Prostate gland (tissue), 2 donors: ENCODE measurements at regions not wholly inside any gene's neighbourhood (a gene's known extent, or its start where the extent isn't known, plus 50 kb on each side); places are given as distances from the start of the nearest gene placed in this dataset.

Experiments
- DNase-seq: peaks from one replicate; pipeline ENCODE4 v3.0.0-alpha.2; 2019; ENCODE audit warnings: low spot score
- H3K27ac ChIP-seq, 2 donors: fragments of 200-600 bp; sonication (generic); 2 replicates each; pipeline ENCODE4 v1.5.1; 2017 to 2019
- H3K27me3 ChIP-seq: fragments of 200-600 bp; sonication (generic); replicated peaks from 2 replicates; pipeline ENCODE4 v1.5.1; 2019; ENCODE audit not compliant: insufficient read depth
- H3K36me3 ChIP-seq, 2 donors: fragments of 200-600 bp; sonication (generic); 1 replicate in 1 of 2; 2 replicates in 1 of 2; pipeline versions ENCODE4 v1.5.1 to v1.8.1; 2017 to 2019
- H3K4me1 ChIP-seq: fragments of 200-600 bp; sonication (generic); replicated peaks from 2 replicates; pipeline ENCODE4 v1.5.1; 2019
- H3K4me3 ChIP-seq, 2 donors: fragments of 200-600 bp; sonication (generic); 2 replicates each; pipeline ENCODE4 v1.5.1; 2017 to 2019
- H3K9me3 ChIP-seq: fragments of 200-600 bp; sonication (generic); 2 replicates; pipeline ENCODE4 v1.5.1; 2017
- POLR2A ChIP-seq: fragments of 450-650 bp; IDR thresholded peaks from one replicate; pipeline ENCODE4 v1.6.1; 2016; ENCODE audit warnings: antibody characterized with exemption, mild to moderate bottlenecking
- POLR2AphosphoS5 ChIP-seq: sonication (generic); formaldehyde crosslinking; IDR thresholded peaks from one replicate; pipeline ENCODE4 v1.6.1; 2017; ENCODE audit warnings: antibody characterized with exemption
- WGBS: methylation state at CpG from one replicate; pipeline ENCODE4 v1.1.5; 2018; 5-methylcytosine and 5-hydroxymethylcytosine counted together
- intact Hi-C: fragments of 100-400 bp; cut with DNase I; formaldehyde crosslinking; loops from one replicate; pipeline ENCODE4 v1.14.2; 2022
- TF ChIP-seq, protein P1 (sequence below), 4 experiments: fragments of 200-600 bp in 2 of 4; fragments of 450-650 bp in 2 of 4; sonication (generic) in 2 of 4; IDR thresholded peaks; 1 replicate in 3 of 4; 2 replicates in 1 of 4; pipeline ENCODE4 v1.5.1; 2016 to 2019; ENCODE audit warnings: antibody characterized with exemption in 4 of 4, mild to moderate bottlenecking in 2 of 4, moderate library complexity in 2 of 4

- Histone ChIP-seq H3K9me3 (no peaks in the 10 kb centered on the region), H3K27ac (no peak overlapping the region), H3K4me3 (no peak overlapping the region), H3K4me1 (no peaks in the 10 kb centered on the region), H3K27me3 (no peaks in the 10 kb centered on the region), H3K36me3 (no peaks in the 10 kb centered on the region)
- 85% methylated on average over 6 of the region's 6 CpGs for WGBS
- TF ChIP-seq, protein P1, sequence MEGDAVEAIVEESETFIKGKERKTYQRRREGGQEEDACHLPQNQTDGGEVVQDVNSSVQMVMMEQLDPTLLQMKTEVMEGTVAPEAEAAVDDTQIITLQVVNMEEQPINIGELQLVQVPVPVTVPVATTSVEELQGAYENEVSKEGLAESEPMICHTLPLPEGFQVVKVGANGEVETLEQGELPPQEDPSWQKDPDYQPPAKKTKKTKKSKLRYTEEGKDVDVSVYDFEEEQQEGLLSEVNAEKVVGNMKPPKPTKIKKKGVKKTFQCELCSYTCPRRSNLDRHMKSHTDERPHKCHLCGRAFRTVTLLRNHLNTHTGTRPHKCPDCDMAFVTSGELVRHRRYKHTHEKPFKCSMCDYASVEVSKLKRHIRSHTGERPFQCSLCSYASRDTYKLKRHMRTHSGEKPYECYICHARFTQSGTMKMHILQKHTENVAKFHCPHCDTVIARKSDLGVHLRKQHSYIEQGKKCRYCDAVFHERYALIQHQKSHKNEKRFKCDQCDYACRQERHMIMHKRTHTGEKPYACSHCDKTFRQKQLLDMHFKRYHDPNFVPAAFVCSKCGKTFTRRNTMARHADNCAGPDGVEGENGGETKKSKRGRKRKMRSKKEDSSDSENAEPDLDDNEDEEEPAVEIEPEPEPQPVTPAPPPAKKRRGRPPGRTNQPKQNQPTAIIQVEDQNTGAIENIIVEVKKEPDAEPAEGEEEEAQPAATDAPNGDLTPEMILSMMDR (IDR thresholded peaks at IDR 0.05) = no peak
- TF ChIP-seq POLR2AphosphoS5 (no peak), POLR2A (no peak)
- no peak for DNase-seq
- intact Hi-C loops = no loop called here
These were observed 93.8 kb upstream of the IGF1R start for GRCh38 chr15:98554272-98555172.

DNA sequence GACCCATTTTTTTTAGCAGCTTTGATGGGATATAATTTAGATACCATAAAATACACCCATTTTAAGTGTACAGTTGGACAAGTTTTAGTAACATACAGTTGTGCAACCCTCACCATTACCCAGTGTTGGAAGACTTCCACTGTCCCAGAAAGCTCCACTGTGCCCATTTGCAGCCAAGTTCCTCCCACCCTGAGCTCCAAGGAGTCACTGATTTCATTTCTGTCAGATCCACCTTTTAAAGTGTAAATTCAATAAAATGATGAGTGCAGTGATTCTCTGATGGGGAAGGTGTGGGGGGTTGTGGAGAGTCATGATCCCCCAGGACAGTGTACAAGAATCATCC, 93.2 kb upstream of the IGF1R start:
- Histone ChIP-seq H3K27ac (no peak overlapping the region), H3K4me3 (no peak overlapping the region), H3K9me3 (no peaks in the 10 kb centered on the region), H3K4me1 (no peaks in the 10 kb centered on the region), H3K36me3 (no peaks in the 10 kb centered on the region), H3K27me3 (no peaks in the 10 kb centered on the region)
- TF ChIP-seq, protein P1 (IDR thresholded peaks at IDR 0.05) = no peak
- TF ChIP-seq POLR2AphosphoS5 = no peak
- TF ChIP-seq POLR2A = no peak
- intact Hi-C loops = no loop called here
- no peak for DNase-seq

DNA sequence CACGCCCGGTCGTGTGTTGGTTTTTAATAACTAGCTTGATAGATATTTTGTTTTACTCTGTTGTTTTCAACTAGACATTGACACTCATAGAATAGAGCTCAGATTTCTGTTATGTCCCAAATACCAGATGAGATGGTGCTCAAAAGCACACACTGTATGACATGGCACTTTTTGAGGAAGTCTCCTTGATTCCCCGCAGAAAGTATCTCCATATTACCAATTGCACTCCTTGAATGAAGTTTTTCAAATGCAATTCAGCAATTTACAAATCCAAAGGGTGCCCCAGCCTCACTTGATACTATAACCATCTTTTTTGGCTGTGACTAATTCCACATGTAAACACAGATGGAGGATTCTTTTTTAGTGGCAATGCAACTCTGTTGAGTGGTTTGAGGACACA, 92.0 kb upstream of the IGF1R start:
- intact Hi-C loops = no loop called here
- no peak for TF ChIP-seq POLR2A
- TF ChIP-seq, protein P1 (IDR thresholded peaks at IDR 0.05) = no peak
- Histone ChIP-seq H3K9me3 (no peaks in the 10 kb centered on the region), H3K4me3 (no peak overlapping the region), H3K36me3 (no peaks in the 10 kb centered on the region), H3K27me3 (no peaks in the 10 kb centered on the region), H3K27ac (no peak overlapping the region), H3K4me1 (no peaks in the 10 kb centered on the region)
- DNase-seq = no peak
- WGBS = 80% methylated on average over 4 of the region's 4 CpGs

- intact Hi-C loops = no loop called here
- no peaks in the 10 kb centered on the region for H3K9me3 ChIP-seq
- H3K36me3 ChIP-seq = no peaks in the 10 kb centered on the region
- TF ChIP-seq, protein P1 (IDR thresholded peaks at IDR 0.05) = no peak
- TF ChIP-seq POLR2AphosphoS5 (no peak), POLR2A (no peak)
- no peak overlapping the region for H3K27ac ChIP-seq
- H3K4me1 ChIP-seq = no peaks in the 10 kb centered on the region
- no peak overlapping the region for H3K4me3 ChIP-seq
- H3K27me3 ChIP-seq = no peaks in the 10 kb centered on the region
- DNase-seq = no peak
- 84% methylated on average over 5 of the region's 5 CpGs for WGBS
These were observed 88.0 kb upstream of the IGF1R start for GRCh38 chr15:98560338-98560737.
